ENCODE measurements at regions not wholly inside any gene's neighbourhood (a gene's known extent, or its start where the extent isn't known, plus 50 kb on each side); places are given as distances from the start of the nearest gene placed in this dataset.

GRCh38 chr2:67486041-67486796 lies 89.1 kb downstream of the ETAA1 start:
- Histone ChIP-seq H3K4me3 (no peak overlapping the region), H3K36me3 (ENCODE audit: insufficient read depth, low read length) (no peaks in the 10 kb centered on the region), H3K9ac (ENCODE audit: insufficient read length) (no peak overlapping the region), H3K9me3 (ENCODE audit: low read depth, low read length) (no peaks in the 10 kb centered on the region), H3K27ac (no peak overlapping the region)
- no peak for DNase-seq (ENCODE audit: low read depth, low spot score)
- TF ChIP-seq EZH2 (IDR thresholded peaks at IDR 0.05) (no peak), POLR2AphosphoS5 (IDR thresholded peaks at IDR 0.05; ENCODE audit: borderline replicate concordance, low read depth, low read length) (no peak), FOXP2 (optimal IDR thresholded peaks at IDR 0.05; ENCODE audit: control extremely low read depth, extremely low read length, insufficient read depth) (no peak)

GRCh38 chr2:67487993-67488392 lies 90.9 kb downstream of the ETAA1 start:
- no peaks in the 10 kb centered on the region for H3K36me3 ChIP-seq (ENCODE audit: insufficient read depth, low read length)
- H3K9me3 ChIP-seq (ENCODE audit: low read depth, low read length) = no peaks in the 10 kb centered on the region
- H3K4me3 ChIP-seq = no peak overlapping the region
- DNase-seq (ENCODE audit: low read depth, low spot score) = no peak
- TF ChIP-seq EZH2 (IDR thresholded peaks at IDR 0.05) (no peak), FOXP2 (optimal IDR thresholded peaks at IDR 0.05; ENCODE audit: control extremely low read depth, extremely low read length, insufficient read depth) (no peak), POLR2AphosphoS5 (IDR thresholded peaks at IDR 0.05; ENCODE audit: borderline replicate concordance, low read depth, low read length) (no peak)
- H3K27ac ChIP-seq = no peak overlapping the region
- no peak overlapping the region for H3K9ac ChIP-seq (ENCODE audit: insufficient read length)

GRCh38 chr2:67489396-67489795 lies 92.3 kb downstream of the ETAA1 start:
- TF ChIP-seq POLR2AphosphoS5 (IDR thresholded peaks at IDR 0.05; ENCODE audit: borderline replicate concordance, low read depth, low read length) (no peak), EZH2 (IDR thresholded peaks at IDR 0.05) (no peak), FOXP2 (optimal IDR thresholded peaks at IDR 0.05; ENCODE audit: control extremely low read depth, extremely low read length, insufficient read depth) (no peak)
- DNase-seq (ENCODE audit: low read depth, low spot score) = no peak

GRCh38 chr2:67498931-67499330 lies 101.8 kb downstream of the ETAA1 start:
- Histone ChIP-seq H3K27ac (no peak overlapping the region), H3K36me3 (ENCODE audit: insufficient read depth, low read length) (no peaks in the 10 kb centered on the region), H3K9ac (ENCODE audit: insufficient read length) (no peak overlapping the region), H3K4me3 (no peak overlapping the region), H3K9me3 (ENCODE audit: low read depth, low read length) (no peaks in the 10 kb centered on the region)
- no peak for DNase-seq (ENCODE audit: low read depth, low spot score)
- TF ChIP-seq EZH2 (IDR thresholded peaks at IDR 0.05) (no peak), FOXP2 (optimal IDR thresholded peaks at IDR 0.05; ENCODE audit: control extremely low read depth, extremely low read length, insufficient read depth) (no peak), POLR2AphosphoS5 (IDR thresholded peaks at IDR 0.05; ENCODE audit: borderline replicate concordance, low read depth, low read length) (no peak)

More at GRCh38 chr2:67489396-67489795, 92.3 kb downstream of the ETAA1 start:
- Histone ChIP-seq H3K4me3 (no peak overlapping the region), H3K9me3 (ENCODE audit: low read depth, low read length) (no peaks in the 10 kb centered on the region), H3K36me3 (ENCODE audit: insufficient read depth, low read length) (no peaks in the 10 kb centered on the region), H3K27ac (no peak overlapping the region), H3K9ac (ENCODE audit: insufficient read length) (no peak overlapping the region)

GRCh38 chr2:67499989-67500388 lies 102.9 kb downstream of the ETAA1 start:
- DNase-seq (ENCODE audit: low read depth, low spot score) = no peak
- Histone ChIP-seq H3K4me3 (no peak overlapping the region), H3K36me3 (ENCODE audit: insufficient read depth, low read length) (no peaks in the 10 kb centered on the region), H3K27ac (no peak overlapping the region), H3K9me3 (ENCODE audit: low read depth, low read length) (no peaks in the 10 kb centered on the region), H3K9ac (ENCODE audit: insufficient read length) (no peak overlapping the region)
- no peak for TF ChIP-seq POLR2AphosphoS5 (IDR thresholded peaks at IDR 0.05; ENCODE audit: borderline replicate concordance, low read depth, low read length)

- Histone ChIP-seq H3K9me3 (ENCODE audit: low read depth, low read length) (no peaks in the 10 kb centered on the region), H3K27ac (no peak overlapping the region), H3K9ac (ENCODE audit: insufficient read length) (no peak overlapping the region), H3K4me3 (no peak overlapping the region), H3K36me3 (ENCODE audit: insufficient read depth, low read length) (no peaks in the 10 kb centered on the region)
- no peak for DNase-seq (ENCODE audit: low read depth, low spot score)
- TF ChIP-seq EZH2 (IDR thresholded peaks at IDR 0.05) (no peak), FOXP2 (optimal IDR thresholded peaks at IDR 0.05; ENCODE audit: control extremely low read depth, extremely low read length, insufficient read depth) (no peak), POLR2AphosphoS5 (IDR thresholded peaks at IDR 0.05; ENCODE audit: borderline replicate concordance, low read depth, low read length) (no peak)
Observed at GRCh38 chr2:67500541-67500940, 103.4 kb downstream of the ETAA1 start.

GRCh38 chr2:67502346-67503065 lies 105.4 kb downstream of the ETAA1 start:
- Histone ChIP-seq H3K4me3 (no peak overlapping the region), H3K27ac (no peak overlapping the region), H3K9ac (ENCODE audit: insufficient read length) (no peak overlapping the region), H3K36me3 (ENCODE audit: insufficient read depth, low read length) (no peaks in the 10 kb centered on the region), H3K9me3 (ENCODE audit: low read depth, low read length) (no peaks in the 10 kb centered on the region)
- no peak for TF ChIP-seq FOXP2 (optimal IDR thresholded peaks at IDR 0.05; ENCODE audit: control extremely low read depth, extremely low read length, insufficient read depth)
- no peak for DNase-seq (ENCODE audit: low read depth, low spot score)

GRCh38 chr2:67503066-67503795 lies 106.1 kb downstream of the ETAA1 start:
- Histone ChIP-seq H3K36me3 (ENCODE audit: insufficient read depth, low read length) (no peaks in the 10 kb centered on the region), H3K4me3 (no peak overlapping the region), H3K27ac (no peak overlapping the region), H3K9me3 (ENCODE audit: low read depth, low read length) (no peaks in the 10 kb centered on the region), H3K9ac (ENCODE audit: insufficient read length) (no peak overlapping the region)
- no peak for DNase-seq (ENCODE audit: low read depth, low spot score)
- TF ChIP-seq POLR2AphosphoS5 (IDR thresholded peaks at IDR 0.05; ENCODE audit: borderline replicate concordance, low read depth, low read length) (no peak), FOXP2 (optimal IDR thresholded peaks at IDR 0.05; ENCODE audit: control extremely low read depth, extremely low read length, insufficient read depth) (no peak), EZH2 (IDR thresholded peaks at IDR 0.05) (no peak)

Data from SK-N-MC (cell line).